Activated T-cell treated with anti-CD3 and anti-CD28 coated beads, Interleukin-2, amount 50 U/mL, for 1 hour (primary cell): ENCODE measurements at regions not wholly inside any gene's neighbourhood (a gene's known extent, or its start where the extent isn't known, plus 50 kb on each side); places are given as distances from the start of the nearest gene placed in this dataset.

Experiments used
- DNase-seq: peaks from one replicate; pipeline ENCODE4 v3.0.0-alpha.2; 2020

DNA sequence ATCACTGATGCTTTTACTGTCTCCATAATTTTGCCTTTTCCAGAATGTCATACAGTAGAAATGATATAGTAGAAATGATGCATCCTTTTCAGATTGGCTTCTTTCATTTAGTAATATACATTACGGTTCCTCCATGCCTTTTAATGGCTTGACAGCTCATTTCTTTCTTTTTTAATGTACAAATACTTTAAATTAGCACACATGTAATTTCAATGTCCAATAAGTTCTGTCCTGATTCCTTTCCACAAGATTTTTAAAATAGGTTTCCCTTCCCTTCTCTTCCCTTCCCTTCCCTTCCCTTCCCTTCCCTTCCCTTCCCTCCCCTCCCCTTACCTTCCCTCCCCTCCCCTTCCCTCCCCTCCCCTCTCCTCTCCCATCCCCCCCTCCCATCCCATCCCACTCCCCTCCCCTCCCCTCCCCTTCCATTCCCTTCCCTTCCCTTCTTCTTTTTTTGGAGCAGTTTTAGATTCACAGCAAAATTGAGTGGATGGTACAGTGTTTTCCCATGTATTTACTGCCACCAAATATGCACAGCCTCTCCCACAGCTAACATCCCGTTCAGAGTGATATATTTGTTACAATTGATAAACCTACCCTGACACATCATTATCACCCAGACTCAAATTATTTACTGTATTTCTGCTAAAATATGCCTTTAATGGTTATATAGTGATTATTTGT, 398.8 kb downstream of the RNF144B start:
- no peak for DNase-seq

DNA sequence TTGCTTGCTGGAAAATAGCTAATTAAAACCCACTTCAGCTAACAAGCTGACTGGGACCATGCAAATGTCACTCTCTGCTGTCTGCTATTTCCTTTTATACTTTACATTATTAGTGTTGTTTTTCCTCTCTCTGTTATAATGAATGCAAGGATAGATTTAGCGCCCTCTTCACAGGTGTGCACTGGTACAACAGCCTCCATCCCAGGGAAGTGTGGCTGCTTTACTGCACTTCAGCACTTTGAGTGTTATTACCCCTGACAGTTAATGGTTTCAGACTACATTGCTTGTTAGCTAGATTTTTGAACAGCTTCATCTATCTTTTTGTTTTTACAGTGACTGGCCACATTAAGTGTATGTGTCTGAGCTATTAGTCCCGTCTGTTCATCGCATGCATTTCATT, 405.7 kb downstream of the RNF144B start:
- no peak for DNase-seq

GRCh38 chr6:18795726-18796125, 408.6 kb downstream of the RNF144B start:
- DNase-seq = no peak

DNA sequence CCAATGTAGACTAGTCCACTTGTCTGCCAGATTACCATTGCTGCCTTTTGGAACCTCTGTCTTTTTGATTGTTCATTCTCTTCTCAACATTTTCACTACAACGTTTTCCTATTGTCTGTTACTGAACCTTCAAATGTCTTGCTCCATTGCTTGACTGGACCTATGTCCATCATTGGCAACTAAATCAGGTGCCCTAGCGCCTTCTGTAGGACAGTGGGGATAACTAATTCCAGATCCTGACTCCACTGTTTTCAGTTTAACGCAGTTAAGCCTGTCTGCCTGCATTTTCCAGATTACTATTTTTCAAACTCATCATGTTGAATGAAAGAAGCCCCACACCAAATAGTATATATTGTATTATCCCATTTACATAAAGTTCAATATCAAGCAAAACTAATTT, 433.6 kb downstream of the RNF144B start:
- no peak for DNase-seq

DNA sequence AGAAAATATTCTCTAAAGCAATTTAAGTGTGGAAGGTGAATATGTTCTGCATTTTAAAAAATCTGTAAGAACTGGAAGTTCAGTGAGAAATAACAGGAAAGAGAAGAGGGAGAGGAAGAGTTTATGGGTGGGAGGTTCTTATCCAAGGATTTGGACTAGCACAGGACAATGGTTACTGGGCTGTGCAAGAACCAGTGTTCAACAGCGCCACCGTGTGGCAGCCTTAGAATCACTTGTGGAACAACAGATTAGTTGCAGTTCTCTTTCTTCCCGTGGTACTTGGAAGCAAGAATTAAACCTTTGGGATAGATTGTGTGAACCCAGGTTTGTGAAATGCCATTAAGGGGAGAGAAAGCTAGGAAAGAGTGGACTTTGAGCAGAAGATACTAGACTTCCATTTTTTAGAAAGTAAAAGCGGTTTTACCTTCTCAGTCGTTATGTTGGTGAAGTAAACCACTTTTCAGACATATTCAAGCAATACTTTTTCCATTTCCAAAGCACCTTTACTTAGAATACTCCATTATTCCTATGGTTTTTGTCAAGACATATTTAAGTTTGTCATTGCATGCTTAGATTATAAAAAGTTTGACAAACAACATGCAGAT, 436.7 kb downstream of the RNF144B start:
- peak; percentile 16 for DNase-seq

- DNase-seq = no peak
These were observed 442.2 kb downstream of the RNF144B start for GRCh38 chr6:18829272-18829870.

DNA sequence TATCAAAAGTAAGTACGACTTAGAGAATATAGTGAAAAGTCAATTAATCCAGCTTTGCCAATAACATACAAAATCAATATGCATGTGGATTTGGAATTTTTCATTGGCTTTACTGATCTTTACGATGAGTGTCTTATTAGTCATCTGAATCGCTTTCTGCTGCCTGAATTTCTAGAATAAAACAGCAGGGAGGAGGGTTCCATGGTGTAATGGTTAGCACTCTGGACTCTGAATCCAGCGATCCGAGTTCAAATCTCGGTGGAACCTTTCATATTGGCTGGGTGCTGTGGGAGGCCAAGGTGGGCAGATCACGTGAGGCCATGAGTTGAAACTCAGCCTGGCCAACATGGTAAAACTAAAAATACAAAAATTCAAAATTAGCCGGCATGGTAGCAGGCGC, 448.8 kb downstream of the RNF144B start:
- no peak for DNase-seq

GRCh38 chr6:18837013-18837412, 449.9 kb downstream of the RNF144B start:
- DNase-seq = no peak

- no peak for DNase-seq
These were observed 455.4 kb downstream of the RNF144B start for GRCh38 chr6:18842534-18842933.

- DNase-seq = no peak
These were observed 458.7 kb downstream of the RNF144B start for GRCh38 chr6:18845896-18846295.

DNA sequence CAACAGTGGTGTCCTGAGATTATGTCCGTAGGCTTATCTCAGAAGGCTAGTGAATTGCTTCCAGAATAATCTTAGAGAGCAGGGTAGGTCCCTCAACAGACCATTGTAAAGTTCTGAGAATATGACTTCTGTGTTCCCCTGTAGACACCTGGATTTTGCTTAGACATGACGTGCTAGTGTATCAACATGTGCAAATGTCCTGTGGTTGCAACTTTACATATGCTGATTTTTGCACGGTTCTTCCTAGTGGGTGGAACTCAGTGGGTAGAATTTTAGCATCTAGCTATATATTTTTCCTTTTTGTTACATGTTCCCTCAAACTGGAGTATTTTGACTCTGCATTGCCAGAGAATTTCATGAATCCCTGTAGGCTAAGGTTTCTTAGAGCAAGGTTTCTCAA, 459.2 kb downstream of the RNF144B start:
- no peak for DNase-seq

DNA sequence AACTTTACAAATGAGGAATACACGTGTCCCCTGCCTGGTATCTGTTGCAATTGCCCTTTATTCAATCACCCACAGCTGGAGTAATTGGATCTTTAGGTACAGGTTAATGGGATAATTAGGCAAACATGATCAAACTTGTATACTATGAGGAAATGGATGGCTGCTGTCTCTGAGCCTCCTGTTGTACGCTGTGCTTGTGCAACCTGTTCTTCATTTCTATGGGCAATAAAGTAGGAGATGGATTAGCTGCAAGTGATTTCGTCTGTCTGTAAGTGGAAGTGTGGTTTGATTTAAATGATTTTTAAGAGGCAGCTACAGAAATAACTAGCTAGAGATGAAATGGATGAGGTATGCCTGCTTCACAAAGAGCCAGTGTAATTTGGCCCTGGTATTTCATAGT, 474.1 kb downstream of the RNF144B start:
- DNase-seq = no peak

DNA sequence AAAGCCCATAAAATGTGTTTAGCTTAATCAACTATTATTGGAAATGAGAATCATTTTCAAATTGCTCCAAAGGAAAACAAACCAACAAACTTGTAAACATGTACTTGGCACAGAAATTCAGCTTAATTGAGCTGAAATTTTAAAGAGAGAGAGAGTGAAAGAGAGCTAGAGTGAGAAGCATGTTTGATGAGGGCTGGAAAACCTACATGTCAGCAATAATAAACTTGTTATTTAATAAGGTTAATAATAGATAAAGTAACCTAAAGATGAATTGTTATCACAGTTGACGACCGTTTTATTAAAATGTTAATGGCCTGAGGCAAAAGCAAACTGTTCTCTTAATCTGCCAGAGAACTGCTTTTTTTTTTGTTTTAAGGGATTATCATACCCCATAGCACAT, 496.1 kb downstream of the RNF144B start:
- DNase-seq = no peak

- no peak for DNase-seq
These were observed 496.7 kb downstream of the RNF144B start for GRCh38 chr6:18883851-18884250.

- DNase-seq = no peak
These were observed 506.6 kb downstream of the RNF144B start for GRCh38 chr6:18893540-18894269.

- DNase-seq = no peak
These were observed 510.2 kb downstream of the RNF144B start for GRCh38 chr6:18897350-18897749.

DNA sequence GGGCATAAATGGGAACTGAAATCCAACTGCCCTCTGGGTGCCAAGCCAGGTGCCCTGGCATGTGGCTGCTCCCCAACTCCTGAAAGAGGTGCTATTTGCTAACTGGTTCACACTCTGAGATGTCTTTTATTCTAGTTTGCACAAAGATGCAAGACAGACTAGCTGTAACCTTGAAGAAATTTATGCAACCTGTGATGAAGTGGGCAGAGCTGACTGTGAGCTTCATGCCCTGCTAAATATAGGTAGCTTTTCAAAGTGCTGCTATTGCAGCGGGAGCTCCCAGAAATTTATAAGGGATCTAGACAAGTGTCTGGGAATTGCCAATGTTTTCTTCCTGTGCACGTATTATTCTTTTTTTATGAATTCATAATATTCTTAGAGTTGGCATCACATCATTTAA, 517.5 kb downstream of the RNF144B start:
- no peak for DNase-seq

DNA sequence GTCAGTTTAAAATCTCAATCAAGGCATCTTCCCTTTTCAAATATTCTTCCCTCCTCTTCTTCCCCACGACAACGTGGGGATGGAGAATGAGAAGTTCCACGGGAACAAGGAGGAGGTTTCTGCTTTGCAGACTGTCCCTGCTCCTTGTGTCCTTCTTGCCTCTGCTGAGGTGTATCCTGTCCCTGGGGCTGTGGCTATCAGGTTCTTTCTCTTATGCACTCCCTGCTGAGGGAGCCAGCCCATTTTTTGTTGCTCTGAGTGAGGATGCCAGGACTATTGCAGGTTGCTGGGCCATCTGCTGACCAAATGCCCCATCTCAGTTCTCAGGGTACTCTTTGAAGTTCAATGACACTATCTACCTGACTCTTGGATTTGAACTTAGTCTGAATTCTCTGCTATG, 533.6 kb downstream of the RNF144B start:
- DNase-seq = no peak

DNA sequence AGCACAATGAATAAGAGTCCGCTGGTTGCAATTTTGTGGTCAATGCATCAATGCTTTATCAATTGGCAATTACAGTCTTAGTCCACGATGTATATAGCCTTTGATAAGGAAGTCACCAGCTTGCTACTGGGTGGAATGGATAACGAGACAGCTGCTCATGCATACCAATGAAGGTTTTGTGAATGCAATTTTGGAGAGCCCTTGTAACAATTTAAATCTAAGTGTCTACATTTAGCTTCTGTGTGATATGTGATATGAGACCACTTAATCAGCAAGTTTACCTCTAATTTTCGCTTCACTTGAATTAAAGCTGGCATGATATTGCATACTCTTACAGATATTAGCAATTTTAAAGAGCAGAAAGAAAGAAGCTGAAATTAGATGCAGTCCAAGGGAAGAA, 543.9 kb downstream of the RNF144B start:
- DNase-seq = no peak

DNA sequence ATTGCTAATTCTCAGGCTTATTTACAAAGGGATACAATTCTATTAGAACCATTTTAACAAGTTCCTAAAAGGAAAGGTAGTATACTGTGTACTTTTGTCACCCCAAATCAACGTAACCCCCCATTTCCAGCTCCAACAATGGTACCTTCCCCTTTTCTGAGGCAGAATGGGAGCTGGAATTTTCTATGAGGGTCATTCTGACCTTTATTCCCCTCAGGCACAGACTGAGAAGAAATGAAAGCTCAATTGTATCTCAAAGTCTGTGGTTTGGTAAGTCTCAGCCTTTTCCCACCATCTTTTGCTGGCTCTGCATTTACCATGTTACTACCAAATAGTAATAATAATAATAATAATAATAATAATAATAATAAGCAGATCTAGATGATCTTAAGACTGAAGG, 571.0 kb downstream of the RNF144B start:
- DNase-seq = no peak

- DNase-seq = no peak
These were observed 574.4 kb downstream of the RNF144B start for GRCh38 chr6:18961566-18961965.

- DNase-seq = no peak
These were observed 575.3 kb downstream of the RNF144B start for GRCh38 chr6:18962361-18962905.

- DNase-seq = no peak
These were observed 576.3 kb downstream of the RNF144B start for GRCh38 chr6:18963439-18963838.

DNA sequence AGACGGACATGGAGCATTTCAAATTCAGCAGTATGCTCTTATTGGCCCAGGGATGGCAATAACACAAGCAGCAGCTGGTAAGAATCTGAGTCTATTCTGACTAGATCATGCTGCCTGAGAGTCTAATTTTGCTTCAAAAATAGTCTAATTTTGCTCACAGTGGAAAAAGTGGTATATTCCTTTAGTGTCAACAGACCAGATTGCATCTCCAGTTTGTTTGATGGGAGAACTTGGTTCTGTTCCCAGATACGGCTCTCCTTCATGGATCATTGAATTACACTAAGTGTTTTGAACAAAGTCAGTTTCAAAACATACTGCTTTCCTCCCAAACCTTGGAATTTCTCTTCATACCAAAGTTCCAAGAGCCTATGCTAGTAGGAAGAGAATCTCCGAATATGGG, 586.1 kb downstream of the RNF144B start:
- DNase-seq = no peak
